SK-N-SH (cell line): ENCODE measurements at regions not wholly inside any gene's neighbourhood (a gene's known extent, or its start where the extent isn't known, plus 50 kb on each side); places are given as distances from the start of the nearest gene placed in this dataset.

Experiments
- CTCF ChIA-PET: fragments of 300-600, 350-600 bp; formaldehyde crosslinking; extraction: SDS; loops from one replicate; lab custom pipeline; 2021; lab: Yijun Ruan, JAX
- POLR2A ChIA-PET: fragments of 350-600 bp; sonication (Branson Sonifier 250); formaldehyde crosslinking; extraction: SDS; loops from one replicate; lab custom pipeline; 2020; ENCODE audit warnings: antibody characterized with exemption, inconsistent platforms; lab: Yijun Ruan, JAX
- DNase-seq: peaks from one replicate; pipeline ENCODE4 v3.0.0; 2012
- H2AFZ ChIP-seq: fragments of 200-600 bp; sonication (generic); 2 replicates; pipeline ENCODE4 v1.8.1; 2016; ENCODE audit warnings: antibody characterized with exemption, mild to moderate bottlenecking, low read depth
- H3F3A ChIP-seq: fragments of 200-600 bp; sonication (generic); replicated peaks from 2 replicates; pipeline ENCODE3; 2016; ENCODE audit warnings: antibody characterized with exemption, mild to moderate bottlenecking; ENCODE audit not compliant: insufficient read depth
- H3K27ac ChIP-seq, 2 experiments: fragments of 200-500 bp in 1 of 2; fragments of 200-600 bp in 1 of 2; sonication (Bioruptor generic) in 1 of 2; sonication (generic), shearing (Covaris generic) in 1 of 2; 2 replicates each; pipeline versions ENCODE4 v1.5.1 to v1.6.1; 2014 to 2016; ENCODE audit warnings: low read depth in 2 of 2, inconsistent platforms in 1 of 2, low read length in 1 of 2, mild to moderate bottlenecking in 1 of 2, mixed read lengths in 1 of 2
- H3K27me3 ChIP-seq: fragments of 200-600 bp; sonication (generic), shearing (Covaris generic); 2 replicates; pipeline ENCODE4 v1.6.1; 2016; ENCODE audit warnings: mixed run types; ENCODE audit not compliant: insufficient read depth
- H3K36me3 ChIP-seq, 2 experiments: fragments of 200-500 bp in 1 of 2; fragments of 200-600 bp in 1 of 2; sonication (Bioruptor generic) in 1 of 2; sonication (generic) in 1 of 2; replicated peaks in 1 of 2; 2 replicates each; pipeline versions ENCODE3 to v1.5.1; 2014 to 2016; ENCODE audit warnings: low read length in 1 of 2, mild to moderate bottlenecking in 1 of 2; ENCODE audit not compliant: insufficient read depth in 2 of 2, control insufficient read depth in 1 of 2
- H3K4me1 ChIP-seq, 2 experiments: fragments of 200-500 bp in 1 of 2; fragments of 200-600 bp in 1 of 2; sonication (Bioruptor generic) in 1 of 2; sonication (generic), shearing (Covaris generic) in 1 of 2; 2 replicates each; pipeline versions ENCODE4 v1.5.1 to v1.6.1; 2014 to 2016; ENCODE audit warnings: low read depth in 1 of 2, low read length in 1 of 2, mixed run types in 1 of 2; ENCODE audit not compliant: insufficient read depth in 2 of 2, control insufficient read depth in 1 of 2
- H3K4me2 ChIP-seq: fragments of 200-600 bp; sonication (generic), shearing (Covaris generic); 2 replicates; pipeline ENCODE4 v1.6.1; 2017; ENCODE audit warnings: mixed run types
- H3K4me3 ChIP-seq, 2 experiments: fragments of 200-500 bp in 1 of 2; fragments of 200-600 bp in 1 of 2; sonication (Bioruptor generic) in 1 of 2; sonication (generic), shearing (Covaris generic) in 1 of 2; 2 replicates each; pipeline versions ENCODE4 v1.5.1 to v1.8.1; 2014 to 2016; ENCODE audit warnings: low read depth in 2 of 2, inconsistent platforms in 1 of 2, low read length in 1 of 2, mild to moderate bottlenecking in 1 of 2, mixed read lengths in 1 of 2, moderate library complexity in 1 of 2
- H3K79me2 ChIP-seq: fragments of 200-600 bp; sonication (generic); 2 replicates; pipeline ENCODE4 v1.8.1; 2017; ENCODE audit warnings: mild to moderate bottlenecking; ENCODE audit not compliant: insufficient read depth
- H3K9ac ChIP-seq: fragments of 200-600 bp; sonication (generic); 2 replicates; pipeline ENCODE4 v1.6.1; 2017; ENCODE audit warnings: mixed run types
- H3K9me2 ChIP-seq: fragments of 200-600 bp; sonication (generic); 2 replicates; pipeline ENCODE4 v1.6.1; 2017; ENCODE audit warnings: mixed run types
- H3K9me3 ChIP-seq: fragments of 200-600 bp; sonication (generic); 2 replicates; pipeline ENCODE4 v1.6.1; 2017; ENCODE audit warnings: mixed run types, mild to moderate bottlenecking, moderate library complexity
- H4K20me1 ChIP-seq: fragments of 200-600 bp; sonication (generic); 2 replicates; pipeline ENCODE4 v1.6.1; 2017; ENCODE audit warnings: mild to moderate bottlenecking, mixed run types; ENCODE audit not compliant: insufficient read depth
- CHD2 ChIP-seq: fragments of 150-350 bp; IDR thresholded peaks from 2 replicates; pipeline ENCODE4 v1.6.1; 2018; ENCODE audit warnings: low read length; ENCODE audit not compliant: partially characterized antibody
- CTCF ChIP-seq: fragments of 200-600 bp; sonication (generic); IDR thresholded peaks from 2 replicates; pipeline ENCODE4 v1.6.1; 2017; ENCODE audit warnings: antibody characterized with exemption, mild to moderate bottlenecking, moderate library complexity
- ELF1 ChIP-seq: IDR thresholded peaks from 2 replicates; pipeline ENCODE4 v1.4.0; 2012
- EZH2phosphoT487 ChIP-seq: fragments of 200-600 bp; sonication (generic); IDR thresholded peaks from 2 replicates; pipeline ENCODE4 v1.6.1; 2017; ENCODE audit warnings: low read depth, mixed run types, mild to moderate bottlenecking, antibody characterized with exemption, moderate library complexity, borderline replicate concordance
- FOSL2 ChIP-seq: IDR thresholded peaks from 2 replicates; pipeline ENCODE4 v1.4.0; 2012; ENCODE audit warnings: low read depth, mild to moderate bottlenecking, moderate library complexity, borderline replicate concordance
- FOXJ3 ChIP-seq: sonication (generic); formaldehyde crosslinking; IDR thresholded peaks from 2 replicates; pipeline ENCODE4 v1.5.1; 2020; ENCODE audit warnings: mild to moderate bottlenecking, missing genetic modification reagents
- GATA2 ChIP-seq: sonication (generic); formaldehyde crosslinking; IDR thresholded peaks from 2 replicates; pipeline ENCODE4 v1.5.0; 2020; ENCODE audit warnings: mild to moderate bottlenecking, missing genetic modification reagents
- IRF3 ChIP-seq: fragments of 150-350 bp; IDR thresholded peaks from 2 replicates; pipeline ENCODE4 v1.6.1; 2016; ENCODE audit warnings: mild to moderate bottlenecking, low read depth, low read length
- MAX ChIP-seq: IDR thresholded peaks from 2 replicates; pipeline ENCODE4 v1.4.0; 2012; ENCODE audit warnings: low read depth
- NFIC ChIP-seq: IDR thresholded peaks from 2 replicates; pipeline ENCODE4 v1.4.0; 2012; ENCODE audit warnings: borderline replicate concordance
- PBX3 ChIP-seq: IDR thresholded peaks from 2 replicates; pipeline ENCODE4; 2012
- POLR2AphosphoS5 ChIP-seq: IDR thresholded peaks from 2 replicates; pipeline ENCODE4 v1.6.1; 2012; ENCODE audit warnings: low read depth, low read length
- RCOR1 ChIP-seq: fragments of 150-350 bp; IDR thresholded peaks from 2 replicates; pipeline ENCODE4 v1.6.1; 2017; ENCODE audit warnings: antibody characterized with exemption, low read length
- RXRA ChIP-seq: IDR thresholded peaks from 2 replicates; pipeline ENCODE4 v1.4.0; 2012; ENCODE audit warnings: low read depth, mild to moderate bottlenecking, borderline replicate concordance
- SIN3A ChIP-seq: IDR thresholded peaks from 2 replicates; pipeline ENCODE4 v1.6.1; 2012; ENCODE audit warnings: low read depth, mild to moderate bottlenecking, low read length, moderate library complexity, borderline replicate concordance
- SMC3 ChIP-seq: IDR thresholded peaks from 2 replicates; pipeline ENCODE4 v1.6.1; 2012; ENCODE audit warnings: low read depth, low read length, improper control_type of control experiment
- TCF12 ChIP-seq: IDR thresholded peaks from 2 replicates; pipeline ENCODE4 v1.4.0; 2012
- TEAD4 ChIP-seq: IDR thresholded peaks from 2 replicates; pipeline ENCODE4 v1.4.0; 2012; ENCODE audit warnings: mild to moderate bottlenecking, borderline replicate concordance; ENCODE audit not compliant: insufficient read depth
- YY1 ChIP-seq: IDR thresholded peaks from 2 replicates; pipeline ENCODE4 v1.4.0; 2012; ENCODE audit warnings: low read depth, mild to moderate bottlenecking
- ZBTB33 ChIP-seq: IDR thresholded peaks from 2 replicates; pipeline ENCODE4 v1.4.0; 2012; ENCODE audit warnings: low read depth, borderline replicate concordance
- WGBS: methylation state at CpG from one replicate; pipeline ENCODE4 v1.1.6; 2017; ENCODE audit warnings: low lambda C conversion rate; 5-methylcytosine and 5-hydroxymethylcytosine counted together

GRCh38 chr1:39122056-39122455 lies 82.4 kb upstream of the MACF1 start:
- H3K27me3 ChIP-seq: no peaks in the 10 kb centered on the region
- no peaks in the 10 kb centered on the region for H3K9me3 ChIP-seq
- H3K4me2 ChIP-seq: no peak overlapping the region
- H3K79me2 ChIP-seq: peaks cover 97% of the 10 kb centered on the region
- H3K4me3 ChIP-seq: no peak overlapping the region
- H4K20me1 ChIP-seq: peaks cover 46% of the 10 kb centered on the region
- 95% methylated on average over 5 of the region's 6 CpGs for WGBS
- TF ChIP-seq IRF3: no peak
- no peak for TF ChIP-seq SIN3A
- TF ChIP-seq EZH2phosphoT487: no peak
- no peak for TF ChIP-seq TEAD4
- no peak for TF ChIP-seq TCF12
- TF ChIP-seq MAX: no peak
- TF ChIP-seq NFIC: no peak
- TF ChIP-seq GATA2 (CRISPR knock-in tag): no peak
- TF ChIP-seq YY1: no peak
- no peak for TF ChIP-seq RXRA
- no peak for TF ChIP-seq RCOR1
- no peak for TF ChIP-seq ZBTB33
- TF ChIP-seq POLR2AphosphoS5: no peak
- no peak for TF ChIP-seq CHD2
- no peak for TF ChIP-seq FOSL2
- TF ChIP-seq CTCF: no peak
- TF ChIP-seq PBX3: no peak
- no peak for TF ChIP-seq SMC3
- TF ChIP-seq ELF1: no peak
- no peak for TF ChIP-seq FOXJ3 (CRISPR knock-in tag)
- H3K9me2 ChIP-seq: no peaks in the 10 kb centered on the region
- ChIA-PET CTCF (interaction anchor here (0.8 to 2.1 kb wide), 3 partner anchors 14 to 90 kb away, joined by 3 to 11 read pairs (median 3); no protein-coding TSS in a partner anchor), POLR2A (no interaction called here)
- peaks cover 5% of the 10 kb centered on the region for H3F3A ChIP-seq
- H3K36me3 ChIP-seq: peaks cover 0 to 15% of the 10 kb centered on the region in 2 experiments
- no peak overlapping the region for H3K27ac ChIP-seq
- no peak overlapping the region for H2AFZ ChIP-seq
- H3K4me1 ChIP-seq: peaks cover 15 to 16% of the 10 kb centered on the region in 2 experiments
- H3K9ac ChIP-seq: no peak overlapping the region
- DNase-seq: no peak
